Tibial artery (tissue), 4 donors: ENCODE measurements at regions not wholly inside any gene's neighbourhood (a gene's known extent, or its start where the extent isn't known, plus 50 kb on each side); places are given as distances from the start of the nearest gene placed in this dataset.

Experiments
- DNase-seq, 2 donors: peaks; one replicate each; pipeline ENCODE4 v3.0.0-alpha.2; 2019
- H3K27ac ChIP-seq, 2 donors: fragments of 200-600 bp; sonication (generic) in 1 of 2; 1 replicate in 1 of 2; 2 replicates in 1 of 2; pipeline ENCODE4 v1.5.1; 2018 to 2019; ENCODE audit warnings: mild to moderate bottlenecking in 1 of 2
- H3K27me3 ChIP-seq, 2 donors: fragments of 200-600 bp; sonication (generic) in 1 of 2; one replicate each; pipeline versions ENCODE4 v1.5.1 to v1.6.0; 2016 to 2019
- H3K36me3 ChIP-seq, 3 donors: fragments of 200-600 bp; sonication (generic) in 2 of 3; one replicate each; pipeline ENCODE4 v1.5.1; 2016 to 2019; ENCODE audit warnings: mild to moderate bottlenecking in 2 of 3
- H3K4me1 ChIP-seq, 4 donors: fragments of 200-600 bp; sonication (generic) in 2 of 4; 1 replicate in 3 of 4; 2 replicates in 1 of 4; pipeline ENCODE4 v1.5.1; 2016 to 2019
- H3K4me3 ChIP-seq, 2 donors: fragments of 200-600 bp; sonication (generic) in 1 of 2; 1 replicate in 1 of 2; 2 replicates in 1 of 2; pipeline ENCODE4 v1.5.1; 2018 to 2019; ENCODE audit warnings: mild to moderate bottlenecking in 2 of 2
- H3K9me3 ChIP-seq, 3 donors: fragments of 200-600 bp; sonication (generic) in 1 of 3; one replicate each; pipeline ENCODE4 v1.5.1; 2016 to 2019
- intact Hi-C: fragments of 100-400 bp; cut with DNase I; formaldehyde crosslinking; loops from one replicate; pipeline ENCODE4 v1.15.0; 2023; ENCODE audit warnings: low total_unique reads
- TF ChIP-seq, protein P1 (sequence below), 2 experiments: fragments of 200-600 bp in 1 of 2; fragments of 450-650 bp in 1 of 2; IDR thresholded peaks; one replicate each; pipeline ENCODE4 v1.5.1; 2017 to 2019; ENCODE audit warnings: antibody characterized with exemption in 2 of 2, mild to moderate bottlenecking in 1 of 2, moderate library complexity in 1 of 2

DNA sequence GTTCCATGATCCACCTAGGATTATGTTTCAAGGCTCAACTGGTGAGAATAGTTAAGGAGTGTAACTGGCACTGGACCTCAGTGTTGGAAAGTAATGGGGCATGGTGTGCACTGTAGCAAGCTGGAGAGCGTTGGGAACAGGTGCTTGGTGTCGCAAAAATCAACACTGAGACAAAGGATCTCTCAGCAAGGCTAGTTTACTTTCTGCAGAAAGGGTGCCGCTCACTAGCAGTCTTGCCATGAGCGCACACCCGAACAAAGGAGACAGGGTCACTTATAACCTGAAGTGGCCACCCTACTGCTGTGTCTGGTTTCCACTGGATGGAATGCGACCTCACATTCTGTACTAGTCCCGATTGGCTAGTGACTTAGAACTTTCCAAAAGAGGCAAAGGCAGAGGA lies 133.2 kb downstream of the TMEM17 start:
- Histone ChIP-seq H3K27ac (no peak overlapping the region), H3K9me3 (peaks cover 0 to 7% (median 0%) of the 10 kb centered on the region in 3 donors), H3K36me3 (no peaks in the 10 kb centered on the region), H3K27me3 (no peaks in the 10 kb centered on the region), H3K4me1 (no peaks in the 10 kb centered on the region), H3K4me3 (no peak overlapping the region)
- DNase-seq, result no peak
- TF ChIP-seq, protein P1, sequence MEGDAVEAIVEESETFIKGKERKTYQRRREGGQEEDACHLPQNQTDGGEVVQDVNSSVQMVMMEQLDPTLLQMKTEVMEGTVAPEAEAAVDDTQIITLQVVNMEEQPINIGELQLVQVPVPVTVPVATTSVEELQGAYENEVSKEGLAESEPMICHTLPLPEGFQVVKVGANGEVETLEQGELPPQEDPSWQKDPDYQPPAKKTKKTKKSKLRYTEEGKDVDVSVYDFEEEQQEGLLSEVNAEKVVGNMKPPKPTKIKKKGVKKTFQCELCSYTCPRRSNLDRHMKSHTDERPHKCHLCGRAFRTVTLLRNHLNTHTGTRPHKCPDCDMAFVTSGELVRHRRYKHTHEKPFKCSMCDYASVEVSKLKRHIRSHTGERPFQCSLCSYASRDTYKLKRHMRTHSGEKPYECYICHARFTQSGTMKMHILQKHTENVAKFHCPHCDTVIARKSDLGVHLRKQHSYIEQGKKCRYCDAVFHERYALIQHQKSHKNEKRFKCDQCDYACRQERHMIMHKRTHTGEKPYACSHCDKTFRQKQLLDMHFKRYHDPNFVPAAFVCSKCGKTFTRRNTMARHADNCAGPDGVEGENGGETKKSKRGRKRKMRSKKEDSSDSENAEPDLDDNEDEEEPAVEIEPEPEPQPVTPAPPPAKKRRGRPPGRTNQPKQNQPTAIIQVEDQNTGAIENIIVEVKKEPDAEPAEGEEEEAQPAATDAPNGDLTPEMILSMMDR (IDR thresholded peaks at IDR 0.05), result no peak
- intact Hi-C loops, result no loop called here

DNA sequence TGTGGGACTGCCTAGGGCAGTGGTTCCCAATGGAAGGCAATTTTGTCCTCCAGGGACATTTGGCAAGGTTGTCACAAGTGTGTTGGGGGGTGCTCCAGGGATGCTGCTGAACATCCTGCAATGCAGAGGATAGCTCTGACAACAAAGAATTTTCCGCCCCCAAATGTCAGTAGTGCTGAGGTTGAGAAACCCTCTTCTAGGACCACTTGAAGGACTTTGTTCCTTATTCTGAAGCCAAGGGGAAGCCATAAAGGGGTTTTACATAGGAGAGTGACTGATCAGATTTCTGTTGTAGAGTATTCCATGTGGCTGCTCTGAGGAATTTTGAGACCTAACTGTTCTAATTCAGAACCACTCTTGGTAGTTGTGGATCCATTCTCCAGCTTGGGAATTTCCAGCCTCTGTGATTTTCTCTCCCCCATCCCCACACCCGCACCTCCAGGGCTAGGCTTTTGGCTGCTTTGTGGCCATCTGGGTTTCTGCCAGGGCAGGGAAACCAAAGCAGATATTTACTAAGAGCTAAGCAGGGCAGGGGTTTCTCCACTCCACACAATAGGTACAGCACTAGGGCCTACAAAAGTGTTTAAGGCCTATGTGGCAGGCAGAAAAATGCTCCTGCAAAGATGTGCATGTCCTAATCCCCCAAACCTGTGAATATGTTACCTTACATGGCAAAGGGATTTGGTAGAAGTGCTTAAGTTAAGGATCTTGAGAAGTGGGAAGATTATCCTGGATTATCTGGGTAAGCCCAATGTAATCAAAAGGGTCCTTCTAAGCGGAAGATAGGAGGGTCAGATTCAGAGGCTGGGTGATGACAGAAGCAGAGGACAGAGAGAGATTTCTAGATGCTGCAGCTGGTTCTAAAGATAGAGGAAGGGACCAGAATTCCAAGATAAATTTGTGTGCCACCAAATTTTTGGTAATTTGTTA lies 135.4 kb downstream of the TMEM17 start:
- H3K4me1 ChIP-seq, result no peaks in the 10 kb centered on the region
- H3K9me3 ChIP-seq, result peaks cover 0 to 7% (median 0%) of the 10 kb centered on the region in 3 donors
- no peak for DNase-seq
- no peak overlapping the region for H3K27ac ChIP-seq
- TF ChIP-seq, protein P1 (IDR thresholded peaks at IDR 0.05), result no peak
- H3K4me3 ChIP-seq, result no peak overlapping the region
- H3K36me3 ChIP-seq, result no peaks in the 10 kb centered on the region
- intact Hi-C loops, result no loop called here
- H3K27me3 ChIP-seq, result no peaks in the 10 kb centered on the region

DNA sequence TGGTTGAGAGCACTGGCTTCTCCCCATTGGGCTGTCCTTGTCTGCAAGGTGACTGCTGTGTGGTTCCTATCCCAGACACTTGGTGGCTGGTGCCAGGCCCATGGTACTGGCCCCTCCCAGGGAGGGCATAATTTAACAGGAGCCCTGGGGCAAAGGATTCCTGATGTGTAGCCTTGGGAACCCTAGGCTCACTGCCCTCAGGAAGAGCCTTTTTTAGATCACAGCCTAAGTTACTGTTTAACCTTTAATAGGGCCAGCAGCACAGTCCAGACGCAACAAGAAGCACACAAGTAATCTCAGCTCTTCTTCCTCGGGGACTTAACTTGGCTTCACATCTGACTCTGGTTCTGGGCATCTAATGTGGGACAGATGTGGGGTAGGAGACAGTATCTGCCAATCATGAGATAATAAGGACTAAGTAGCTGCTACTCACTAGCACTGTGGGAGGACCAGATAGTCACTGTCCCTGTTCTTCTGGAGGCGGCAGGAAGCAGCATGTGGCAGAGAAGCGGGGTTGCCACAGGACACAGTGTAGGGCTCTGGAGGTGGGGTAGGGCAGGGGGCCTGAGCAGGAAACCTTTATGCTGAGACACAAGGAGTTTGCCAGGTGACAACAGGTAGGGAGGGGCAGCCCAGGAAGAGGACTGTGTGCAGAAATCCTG lies 136.3 kb downstream of the TMEM17 start:
- TF ChIP-seq, protein P1 (IDR thresholded peaks at IDR 0.05), result no peak
- DNase-seq, result no peak
- Histone ChIP-seq H3K36me3 (no peaks in the 10 kb centered on the region), H3K4me1 (no peaks in the 10 kb centered on the region), H3K27ac (no peak overlapping the region), H3K27me3 (no peaks in the 10 kb centered on the region), H3K9me3 (peaks cover 0 to 7% (median 0%) of the 10 kb centered on the region in 3 donors), H3K4me3 (no peak overlapping the region)
- intact Hi-C loops, result no loop called here

DNA sequence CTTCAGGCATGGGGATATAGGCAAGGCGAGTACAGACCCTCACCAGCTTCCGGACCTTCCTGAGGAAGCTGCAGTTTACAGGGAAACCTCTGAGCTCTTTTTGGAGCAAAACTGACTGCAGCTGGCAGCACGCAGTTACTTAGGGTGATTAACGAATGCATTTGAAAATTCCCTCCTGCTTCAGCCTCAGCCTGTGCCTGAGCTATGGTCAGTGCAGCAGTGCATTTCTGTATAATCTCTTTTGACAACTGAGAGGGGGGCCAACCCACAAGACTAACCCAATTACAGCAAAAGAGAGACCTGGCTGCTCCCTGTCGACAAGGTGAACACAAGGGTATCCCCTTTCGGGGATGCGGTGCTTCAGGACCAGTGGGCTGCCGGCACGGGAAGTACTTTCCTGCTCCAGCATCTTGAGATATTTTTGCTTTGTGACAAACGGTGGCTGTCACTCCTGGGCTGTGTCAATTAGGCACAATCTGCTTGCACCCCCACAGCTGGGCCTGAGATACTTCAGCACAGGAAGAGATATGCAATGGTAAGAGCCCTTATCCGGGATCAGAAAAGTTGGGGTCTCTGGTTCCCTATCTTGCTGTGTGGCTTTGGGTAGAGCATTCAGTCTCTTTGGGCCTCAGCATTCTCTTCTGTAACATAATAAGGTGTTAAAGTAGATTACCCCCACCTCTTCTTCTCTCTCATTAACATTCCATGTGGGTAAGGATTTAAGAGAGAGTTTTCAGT lies 141.0 kb downstream of the TMEM17 start:
- TF ChIP-seq, protein P1 (IDR thresholded peaks at IDR 0.05), result no peak
- Histone ChIP-seq H3K27ac (no peak overlapping the region), H3K36me3 (no peaks in the 10 kb centered on the region), H3K27me3 (no peaks in the 10 kb centered on the region), H3K4me3 (no peak overlapping the region), H3K9me3 (no peaks in the 10 kb centered on the region), H3K4me1 (no peaks in the 10 kb centered on the region)
- intact Hi-C loops, result no loop called here
- DNase-seq, result no peak

DNA sequence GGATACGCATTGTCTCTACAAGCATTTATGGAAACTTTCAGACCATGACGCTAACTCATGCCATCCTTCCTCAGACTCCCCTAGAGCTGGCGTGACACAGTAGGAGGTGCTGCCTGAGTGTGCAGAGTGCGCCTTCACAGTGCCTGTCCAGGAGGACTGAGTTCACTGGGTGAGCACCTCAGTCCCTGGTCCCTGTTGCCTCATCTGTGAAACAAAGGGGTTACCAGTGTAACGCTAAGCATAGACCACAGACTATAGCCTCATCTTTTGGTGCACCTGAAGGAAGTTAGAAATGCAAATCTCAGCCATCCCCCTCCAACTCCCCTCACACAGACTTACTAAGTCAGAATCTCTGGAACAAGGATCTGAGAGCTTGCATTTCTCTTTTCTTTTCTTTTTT lies 142.8 kb downstream of the TMEM17 start:
- TF ChIP-seq, protein P1 (IDR thresholded peaks at IDR 0.05), result no peak
- Histone ChIP-seq H3K27ac (no peak overlapping the region), H3K9me3 (no peaks in the 10 kb centered on the region), H3K36me3 (no peaks in the 10 kb centered on the region), H3K4me1 (no peaks in the 10 kb centered on the region), H3K27me3 (no peaks in the 10 kb centered on the region), H3K4me3 (no peak overlapping the region)
- intact Hi-C loops, result no loop called here
- DNase-seq, result no peak
